ENCODE measurements at regions not wholly inside any gene's neighbourhood (a gene's known extent, or its start where the extent isn't known, plus 50 kb on each side); places are given as distances from the start of the nearest gene placed in this dataset.

DNA sequence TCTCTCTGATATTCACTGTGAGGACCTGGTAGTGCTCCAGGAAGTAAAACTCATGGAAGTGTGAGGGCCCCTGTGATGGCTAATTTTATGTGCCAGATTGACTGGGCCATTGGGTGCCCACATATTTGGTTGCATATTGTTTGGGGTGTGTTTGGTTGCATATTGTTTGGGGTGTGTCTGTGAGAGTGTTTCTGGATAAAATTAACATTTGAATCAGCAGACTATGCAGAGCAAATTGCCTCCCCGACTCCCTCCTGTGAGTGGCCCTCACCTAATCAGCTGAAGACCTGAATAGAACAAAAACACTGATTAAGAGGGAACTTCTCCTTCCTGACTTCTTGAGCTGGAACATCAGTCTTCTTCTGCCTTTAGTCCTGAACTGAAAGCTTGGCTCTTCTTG lies 173.3 kb upstream of the LINC00305 start:
- DNase-seq (ENCODE audit: low spot score) = no peak

DNA sequence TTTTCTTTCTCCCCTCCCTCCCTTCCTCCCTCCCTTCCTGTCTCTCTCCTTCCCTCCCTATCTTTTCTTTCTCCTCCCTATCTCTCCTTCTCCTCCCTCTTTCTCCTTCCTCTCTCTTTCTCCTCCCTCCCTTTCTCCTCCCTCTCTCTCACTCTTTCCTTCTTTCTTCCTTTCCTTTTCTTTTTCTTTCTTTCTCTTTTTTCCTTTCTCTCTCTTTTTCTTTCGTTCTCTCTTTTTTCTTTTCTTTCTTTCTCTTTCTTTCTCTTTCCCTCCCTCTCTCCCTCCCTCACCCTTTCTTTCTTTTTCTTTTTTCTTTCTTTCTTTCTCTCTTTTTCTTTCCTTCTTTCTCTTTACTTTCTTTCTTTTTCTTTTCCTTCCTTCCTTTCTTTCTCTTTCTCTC lies 169.7 kb upstream of the LINC00305 start:
- no peak for DNase-seq (ENCODE audit: low spot score)

DNA sequence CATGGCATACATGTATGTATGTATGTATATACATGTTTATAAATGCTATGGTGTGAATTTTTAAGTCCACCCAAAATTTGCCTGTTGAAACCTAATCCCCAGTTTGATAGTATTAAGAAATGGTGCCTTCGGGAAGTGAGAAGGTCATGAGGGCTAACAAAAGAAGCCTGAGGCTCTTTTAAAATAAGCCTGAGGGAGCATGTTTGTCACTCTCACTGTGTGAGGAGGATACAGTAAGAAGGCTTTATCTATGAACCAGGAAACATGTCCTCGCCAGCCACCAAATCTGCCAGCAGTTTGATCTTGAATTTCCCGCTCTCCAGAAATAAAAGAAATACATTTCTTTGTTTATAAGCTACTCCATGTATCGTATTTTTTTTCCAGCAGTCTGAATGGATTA lies 163.0 kb upstream of the LINC00305 start:
- DNase-seq (ENCODE audit: low spot score) = no peak

DNA sequence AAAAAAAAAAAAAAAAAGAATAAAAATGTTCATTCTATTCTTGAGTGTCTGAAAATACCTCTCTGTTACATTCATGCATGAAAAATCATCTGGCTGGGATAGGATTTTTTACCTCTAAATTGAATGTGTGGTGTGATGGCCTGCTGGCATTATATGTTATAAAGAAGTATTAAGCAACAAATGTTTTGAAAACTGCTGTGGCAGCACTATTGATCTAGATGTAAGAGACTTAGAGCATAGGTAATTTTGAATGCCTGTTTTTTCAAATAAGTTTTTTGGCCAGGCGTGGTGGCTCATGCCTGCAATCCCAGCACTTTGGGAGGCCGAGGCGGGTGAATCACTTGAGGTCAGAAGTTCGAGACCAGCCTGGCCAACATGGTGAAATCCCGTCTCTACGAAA lies 147.0 kb upstream of the LINC00305 start:
- DNase-seq (ENCODE audit: low spot score) = no peak

DNA sequence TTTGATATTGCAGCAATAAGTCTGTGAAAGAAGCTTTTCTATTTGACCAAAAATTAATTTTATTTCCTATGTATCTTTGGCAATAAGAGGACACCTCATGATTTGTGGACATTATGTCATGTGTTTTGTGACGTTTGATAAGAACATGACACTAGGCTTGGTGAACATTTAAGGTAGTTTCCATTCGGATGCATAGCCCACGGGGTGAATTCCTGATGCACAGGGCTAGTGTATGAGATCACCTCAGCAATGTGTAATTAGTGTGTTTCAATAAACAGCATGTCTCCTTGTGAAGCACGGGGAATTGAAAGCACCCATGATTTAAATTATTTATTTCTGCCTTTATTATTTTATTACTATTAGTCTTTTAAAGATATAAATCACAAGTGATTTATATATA lies 146.1 kb upstream of the LINC00305 start:
- no peak for DNase-seq (ENCODE audit: low spot score)

DNA sequence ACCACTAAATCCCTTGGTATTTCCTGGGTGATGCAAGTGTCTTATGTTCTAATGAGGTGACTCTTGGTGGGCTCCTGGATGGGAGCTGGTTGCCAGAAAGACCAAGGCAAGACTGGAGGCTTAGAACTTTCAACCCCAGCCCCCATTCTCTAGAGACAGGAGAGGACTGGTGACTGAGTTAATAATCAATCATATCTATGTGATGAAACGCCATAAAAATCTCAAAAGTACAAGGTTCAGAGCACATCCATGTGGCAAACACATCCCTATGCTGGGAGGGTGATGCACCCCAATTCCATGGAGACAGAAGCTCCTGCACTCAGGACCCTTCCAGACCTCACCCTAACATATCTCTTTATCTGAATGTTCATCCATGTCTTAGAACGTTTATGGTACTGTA lies 139.5 kb upstream of the LINC00305 start:
- DNase-seq (ENCODE audit: low spot score) = no peak

DNA sequence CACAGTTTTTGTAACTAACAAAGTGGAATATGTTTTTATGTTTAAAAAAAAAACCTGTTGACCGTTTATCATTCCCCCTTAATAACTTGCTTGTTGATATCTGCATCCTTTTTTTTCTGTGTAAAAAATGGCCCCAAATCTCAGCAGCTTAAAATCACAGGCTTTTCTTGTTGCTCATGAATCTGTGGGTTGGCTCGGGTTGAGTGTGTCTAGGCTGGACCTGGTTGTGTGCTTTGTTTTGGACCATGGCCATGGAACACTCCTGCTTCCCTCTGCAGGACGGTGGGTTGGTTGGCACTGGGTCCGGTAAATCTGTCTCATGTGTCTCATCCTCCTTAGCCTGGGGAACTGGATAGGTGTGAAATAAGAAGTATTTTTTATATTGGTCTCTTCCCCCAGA lies 139.0 kb upstream of the LINC00305 start:
- no peak for DNase-seq (ENCODE audit: low spot score)

DNA sequence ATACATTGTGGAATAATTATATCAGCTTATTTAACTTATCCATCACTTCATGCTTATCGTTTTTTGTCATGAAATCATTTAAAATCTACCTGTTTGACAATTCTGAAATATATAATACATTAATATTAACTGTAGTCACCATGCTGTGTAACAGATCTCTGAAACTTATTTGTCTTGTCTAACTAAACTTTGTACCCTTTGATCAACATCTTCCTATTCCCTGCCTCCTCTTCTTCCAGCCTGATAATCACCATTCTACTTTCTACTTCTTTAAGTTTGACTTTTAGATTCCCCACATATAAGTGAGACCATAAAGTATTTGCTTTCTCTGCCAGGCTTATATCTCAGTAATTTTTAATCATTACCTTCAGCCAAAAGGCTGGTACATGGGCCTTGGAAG lies 134.2 kb upstream of the LINC00305 start:
- no peak for DNase-seq (ENCODE audit: low spot score)

DNA sequence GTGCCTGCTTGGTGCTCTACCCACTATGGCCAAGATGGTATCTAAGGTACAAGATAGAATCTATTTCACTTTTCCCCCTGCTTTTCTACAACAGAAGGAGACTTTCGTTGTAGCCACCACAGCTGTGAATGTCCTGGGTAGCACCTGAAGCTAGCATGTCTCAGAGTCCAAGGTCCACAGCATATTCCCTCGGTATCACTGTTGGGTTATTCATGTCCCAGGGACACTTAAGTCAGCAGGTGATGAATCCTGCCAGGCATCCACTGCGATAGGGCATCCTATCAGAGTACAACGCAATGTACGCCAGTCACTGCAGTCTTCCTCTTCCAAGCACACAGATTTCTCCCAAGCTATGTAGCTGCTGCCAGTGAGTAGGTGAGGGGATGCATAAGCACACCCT lies 129.1 kb upstream of the LINC00305 start:
- no peak for DNase-seq (ENCODE audit: low spot score)

DNA sequence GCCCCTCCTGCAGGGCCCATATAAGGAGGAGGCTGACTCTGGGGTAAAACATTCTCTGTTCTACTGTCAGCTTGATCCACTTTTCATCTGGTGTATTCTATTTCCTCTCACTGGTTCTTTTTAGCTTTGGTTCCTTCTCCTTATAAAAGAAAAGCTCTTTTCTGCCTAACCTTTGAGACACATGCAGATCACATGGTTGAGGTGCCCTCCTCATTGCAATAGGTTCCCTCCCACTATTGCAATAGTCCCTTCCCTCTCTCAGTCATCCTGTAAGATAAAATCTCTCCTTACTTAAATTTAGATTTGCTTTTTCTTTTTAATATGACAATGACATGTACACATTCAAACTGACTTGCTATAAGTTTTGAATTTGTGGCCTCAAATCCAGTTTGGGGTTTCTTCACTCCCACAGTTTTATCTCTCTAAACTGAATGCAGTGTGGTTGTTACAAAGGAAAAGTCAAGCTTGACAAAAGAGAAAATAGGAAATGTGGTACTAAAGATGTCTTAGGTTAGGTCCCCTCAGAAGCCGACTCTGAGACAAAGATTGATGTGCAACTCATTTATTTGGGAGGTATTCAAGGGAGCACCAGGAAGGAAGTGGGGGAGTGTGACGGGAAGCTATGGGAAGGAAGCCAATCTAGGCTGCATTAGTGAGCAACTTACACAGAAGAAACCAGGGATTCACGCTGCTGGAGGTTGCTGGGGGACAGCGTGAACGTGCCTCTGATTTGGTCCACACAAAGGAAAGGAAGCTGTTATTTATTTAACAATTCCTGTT lies 127.6 kb upstream of the LINC00305 start:
- DNase-seq (ENCODE audit: low spot score) = no peak

DNA sequence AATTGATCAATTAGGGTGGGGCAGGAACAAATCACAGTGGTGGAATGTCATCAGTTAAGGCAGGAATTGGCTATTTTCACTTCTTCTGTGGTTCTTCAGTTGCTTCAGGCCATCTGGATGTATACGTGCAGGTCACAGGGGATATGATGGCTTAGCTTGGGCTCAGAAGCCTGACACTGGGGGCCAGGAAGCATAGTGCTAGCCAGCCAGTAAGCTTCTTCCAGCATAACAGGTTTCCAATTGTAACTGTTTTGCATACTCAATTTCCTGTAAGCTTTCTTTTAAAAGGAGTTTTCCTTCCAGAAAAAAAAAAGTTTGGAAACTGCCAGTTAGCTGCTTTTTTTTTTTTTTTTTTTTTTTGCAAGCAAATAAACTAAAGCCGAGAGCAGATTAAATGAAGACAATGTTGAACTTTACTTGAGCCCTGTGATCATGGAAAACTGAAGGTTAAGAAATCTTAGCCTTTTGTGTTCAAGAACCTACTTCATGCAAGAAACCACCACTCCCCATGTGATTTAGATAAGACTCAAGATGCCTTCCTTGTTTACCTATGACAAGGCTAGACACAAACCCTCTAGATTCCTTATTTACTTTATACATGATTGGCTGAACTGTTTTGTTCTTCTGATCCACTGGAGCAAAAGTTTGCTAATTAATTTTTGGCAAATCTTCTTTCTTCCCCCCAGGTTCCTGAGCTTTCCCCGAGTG lies 126.9 kb upstream of the LINC00305 start:
- no peak for DNase-seq (ENCODE audit: low spot score)

DNA sequence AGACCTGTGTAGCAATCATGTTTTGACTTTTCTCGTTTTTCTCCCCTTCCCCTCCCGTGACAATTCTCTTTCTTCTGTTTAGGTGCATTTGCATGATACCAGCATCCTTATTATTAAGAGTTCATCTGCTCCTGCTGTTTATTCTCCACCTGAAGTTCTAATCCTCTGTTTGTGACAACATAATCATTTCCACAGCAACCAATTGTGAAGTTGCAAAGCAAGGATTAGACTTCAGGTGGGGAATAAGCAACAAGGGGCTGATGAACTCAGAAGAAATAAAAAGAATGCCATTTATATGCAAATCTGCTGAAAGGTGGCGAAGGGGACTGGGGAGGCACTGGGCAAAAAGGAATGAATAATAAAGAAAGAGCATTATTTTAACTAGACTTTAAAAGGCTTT lies 124.8 kb upstream of the LINC00305 start:
- no peak for DNase-seq (ENCODE audit: low spot score)

DNA sequence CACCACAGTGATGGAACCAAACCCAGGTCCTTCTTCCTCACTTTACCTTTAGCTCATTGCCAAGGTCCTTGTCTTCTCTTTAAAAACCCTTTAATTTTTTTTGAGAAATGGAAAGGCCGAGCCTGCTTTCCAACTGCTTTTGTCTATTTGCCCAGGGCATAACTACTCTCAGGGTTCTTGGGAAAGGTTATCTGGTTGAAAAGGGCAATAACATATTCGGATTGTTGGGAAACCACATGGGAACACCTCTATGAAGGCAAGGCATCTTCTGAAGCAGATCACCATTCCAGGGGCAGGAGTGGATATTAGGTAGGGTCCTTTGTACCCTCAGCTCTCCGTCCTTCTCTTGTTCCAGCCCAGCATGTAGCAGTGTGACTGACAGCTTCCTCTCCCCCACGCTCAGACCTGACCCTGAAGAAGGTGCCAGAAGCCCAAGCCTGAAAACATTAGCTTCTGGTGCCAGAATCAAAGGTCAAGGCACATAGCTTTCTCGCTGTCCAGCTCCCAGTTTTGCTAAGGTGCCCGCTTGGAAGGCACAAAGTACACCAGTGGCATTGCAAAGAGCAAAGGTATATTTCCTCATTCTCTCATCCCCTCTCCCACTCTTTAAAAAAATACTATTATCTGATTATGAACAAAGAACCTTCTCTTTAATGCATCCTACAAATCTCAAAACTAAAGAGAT lies 123.2 kb upstream of the LINC00305 start:
- DNase-seq (ENCODE audit: low spot score) = no peak

DNA sequence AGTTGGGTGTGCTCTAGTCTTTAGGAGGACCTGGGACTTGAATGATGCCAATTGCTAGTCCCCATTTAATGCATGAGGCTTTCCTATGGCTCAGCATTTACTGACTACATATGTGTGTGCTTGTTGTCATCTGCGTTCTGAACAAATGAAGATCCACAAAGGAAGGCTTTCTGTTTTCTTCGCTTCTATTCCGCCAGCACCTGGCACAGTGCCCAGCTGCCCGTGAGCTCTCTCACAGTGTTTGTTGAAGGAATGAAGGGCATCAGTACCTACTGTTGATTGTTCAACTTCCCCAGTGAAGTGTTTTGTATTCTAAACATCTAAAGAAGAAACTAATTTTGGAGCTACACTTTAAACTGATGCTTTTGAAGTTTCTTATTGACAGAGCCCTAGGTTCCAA lies 122.4 kb upstream of the LINC00305 start:
- DNase-seq (ENCODE audit: low spot score) = no peak

DNA sequence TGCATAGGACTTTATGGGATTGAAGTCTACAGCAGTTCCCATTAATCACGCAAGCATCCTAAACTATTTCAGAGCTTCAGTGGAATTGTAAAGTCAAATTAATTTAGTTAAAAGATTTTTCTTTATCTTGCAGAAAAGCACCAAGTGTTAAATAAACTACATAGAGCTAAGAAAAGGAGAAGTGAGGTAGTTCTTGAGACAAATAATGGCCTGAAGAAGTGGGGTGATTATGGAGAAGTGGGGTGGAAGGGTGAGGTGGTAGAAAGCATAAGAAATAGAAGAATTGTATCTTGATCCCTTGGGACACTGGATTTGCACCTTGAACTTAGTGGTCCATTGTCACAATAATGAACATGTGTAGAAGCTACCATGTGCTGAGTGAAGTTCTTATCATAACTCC lies 121.7 kb upstream of the LINC00305 start:
- DNase-seq (ENCODE audit: low spot score) = no peak

DNA sequence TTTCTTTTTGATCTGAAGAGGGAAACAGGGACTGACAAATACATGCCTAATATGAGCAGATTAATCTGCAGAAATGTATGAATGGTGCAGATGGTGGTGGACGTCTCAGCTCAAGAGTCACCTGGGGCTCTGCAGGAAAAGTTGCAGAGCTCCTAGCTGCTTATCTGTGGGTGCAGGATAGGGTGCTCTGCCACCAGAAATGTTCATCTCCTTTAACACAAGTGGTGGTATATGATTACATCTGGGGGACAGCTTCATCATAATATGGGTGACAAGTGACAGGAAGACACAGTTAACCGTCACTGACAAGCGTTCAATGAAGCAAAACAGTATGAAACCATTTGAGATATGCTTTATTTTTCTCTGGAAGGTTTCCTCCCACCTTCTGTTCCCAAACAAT lies 121.2 kb upstream of the LINC00305 start:
- no peak for DNase-seq (ENCODE audit: low spot score)

DNA sequence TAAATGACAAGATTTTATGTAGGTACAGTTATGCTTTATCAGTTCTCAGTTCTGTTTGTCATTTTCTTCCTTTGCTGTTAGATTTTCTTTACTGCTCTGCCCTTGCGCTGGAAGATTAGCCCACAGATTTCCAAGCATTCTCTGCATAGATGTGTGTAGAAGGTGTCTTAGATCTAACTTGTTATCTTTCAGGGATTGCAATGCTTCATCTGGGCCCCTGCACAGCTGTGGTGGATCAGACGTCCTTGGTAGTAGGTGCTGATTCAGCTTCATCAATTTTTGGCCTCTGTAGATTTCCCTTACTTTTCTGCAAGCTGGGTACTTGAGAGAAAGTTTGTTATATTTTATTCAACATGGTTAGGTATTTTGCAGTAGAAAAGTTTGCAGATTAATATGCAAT lies 115.3 kb upstream of the LINC00305 start:
- DNase-seq (ENCODE audit: low spot score) = no peak

DNA sequence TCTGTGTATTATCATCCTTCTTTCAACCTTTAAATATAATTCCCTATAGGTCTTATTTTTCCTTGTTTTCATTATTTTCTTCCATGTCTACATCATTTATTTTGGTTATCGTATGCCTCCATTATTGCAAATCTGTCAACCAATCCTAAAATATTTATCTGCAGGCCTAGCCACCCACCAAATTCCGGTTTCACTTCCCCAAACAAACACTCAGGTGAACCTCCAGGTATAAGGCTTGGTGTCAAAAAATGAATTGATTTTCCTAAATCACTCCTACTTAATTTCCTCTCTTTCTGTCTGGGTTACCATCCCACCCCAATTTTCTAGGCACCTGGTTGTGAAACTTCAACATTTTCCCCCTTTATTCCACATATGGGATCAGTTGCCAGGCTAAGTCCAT lies 111.9 kb upstream of the LINC00305 start:
- DNase-seq (ENCODE audit: low spot score) = no peak

DNA sequence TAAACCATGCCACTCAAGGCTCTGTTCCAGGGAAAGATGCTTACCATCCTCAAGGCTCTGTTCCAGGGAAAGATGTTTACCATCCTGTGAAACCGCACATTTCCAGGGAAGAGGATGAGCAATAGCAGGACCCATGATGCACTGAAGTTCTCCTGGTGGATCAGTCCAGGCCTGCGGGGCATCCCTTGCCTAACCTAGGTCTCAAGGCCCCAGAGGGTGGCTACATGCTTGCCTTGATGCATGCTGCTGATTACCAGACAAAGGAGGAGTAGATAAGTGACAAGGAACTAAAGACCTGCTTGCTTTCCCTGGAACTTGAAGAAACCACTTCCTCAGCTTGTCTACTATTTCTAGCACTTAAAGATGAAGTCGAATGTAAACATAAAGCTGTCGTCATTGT lies 111.0 kb upstream of the LINC00305 start:
- no peak for DNase-seq (ENCODE audit: low spot score)

DNA sequence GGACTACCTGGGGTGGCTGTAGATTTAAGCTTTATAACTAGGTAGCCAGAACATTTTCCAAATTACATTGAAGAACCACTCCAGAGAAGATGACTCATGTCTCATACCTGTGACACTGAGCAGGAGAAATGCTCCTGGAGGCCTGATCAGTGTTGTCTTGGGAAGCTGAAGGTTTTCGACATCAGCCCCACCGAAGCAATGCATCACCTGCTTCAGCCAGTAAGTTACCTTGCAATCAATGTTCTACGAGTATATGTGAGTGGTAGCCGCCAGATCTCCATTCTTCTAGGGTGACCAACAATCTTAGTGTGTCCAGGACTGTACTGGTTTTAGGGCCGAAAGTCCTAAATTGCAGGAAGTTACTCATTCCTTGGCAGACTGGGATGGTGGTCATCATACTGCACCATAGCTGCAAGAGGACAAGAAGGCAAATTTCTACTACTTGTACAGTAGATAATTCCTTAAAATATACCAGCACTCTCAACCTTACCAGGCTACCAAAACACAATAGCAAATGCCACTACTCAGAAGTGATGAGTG lies 109.3 kb upstream of the LINC00305 start:
- no peak for DNase-seq (ENCODE audit: low spot score)

DNA sequence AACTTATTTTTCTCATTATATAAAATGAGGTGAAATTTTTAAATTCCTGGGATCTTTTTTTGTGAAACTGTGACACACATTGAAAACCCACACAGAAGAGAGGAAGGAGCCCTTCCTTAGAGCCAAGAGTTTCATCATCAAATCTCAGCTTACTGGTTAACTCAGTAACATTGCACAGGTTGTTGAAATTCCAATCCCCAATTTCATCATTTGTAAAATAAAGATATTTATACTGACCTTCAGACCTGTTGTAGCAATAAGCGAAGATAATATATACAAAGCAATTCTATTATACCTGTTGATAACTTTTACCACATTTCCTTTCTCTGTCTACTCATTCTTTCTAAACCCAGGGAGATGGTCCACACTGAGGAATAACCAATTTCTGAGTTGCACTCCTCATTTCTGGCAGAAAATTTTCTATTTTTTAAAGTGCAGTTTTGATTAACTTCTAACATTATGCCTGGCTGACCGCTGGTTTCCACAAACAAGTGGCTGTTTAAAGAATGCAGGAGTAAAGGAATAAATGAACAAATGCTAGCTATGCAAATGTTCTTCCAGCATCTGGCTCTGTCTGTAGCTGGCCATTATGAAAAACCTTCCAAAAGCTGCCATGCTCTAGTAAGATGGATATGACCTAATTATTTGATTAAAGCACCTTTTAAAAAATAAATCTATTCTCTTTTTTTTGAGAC lies 105.7 kb upstream of the LINC00305 start:
- DNase-seq (ENCODE audit: low spot score) = no peak

DNA sequence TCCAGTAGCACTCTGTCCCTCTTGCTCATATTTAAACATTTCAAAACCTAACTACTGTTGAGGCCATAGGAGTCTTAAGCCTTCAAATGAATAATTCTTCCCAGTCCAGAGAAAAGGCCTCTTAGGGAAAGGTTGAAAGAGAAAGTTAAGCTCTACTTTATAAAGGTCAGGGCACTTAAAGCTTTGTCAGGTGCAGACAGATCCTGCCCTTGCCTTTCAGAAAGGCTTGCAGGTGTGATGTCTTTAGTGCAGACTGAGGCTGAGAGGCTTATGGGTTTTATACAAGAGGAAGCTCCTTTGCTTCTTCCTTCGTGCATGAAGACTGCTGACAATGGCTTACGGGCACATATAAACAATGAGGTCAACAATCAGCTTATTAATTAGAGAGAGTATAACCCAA lies 105.0 kb upstream of the LINC00305 start:
- no peak for DNase-seq (ENCODE audit: low spot score)

Data from AG08395 (cell line).